ENCODE measurements at regions not wholly inside any gene's neighbourhood (a gene's known extent, or its start where the extent isn't known, plus 50 kb on each side); places are given as distances from the start of the nearest gene placed in this dataset.

- H3K36me3 Mint-ChIP-seq, result peaks cover 15% of the 10 kb centered on the region
- TF ChIP-seq, protein P1, sequence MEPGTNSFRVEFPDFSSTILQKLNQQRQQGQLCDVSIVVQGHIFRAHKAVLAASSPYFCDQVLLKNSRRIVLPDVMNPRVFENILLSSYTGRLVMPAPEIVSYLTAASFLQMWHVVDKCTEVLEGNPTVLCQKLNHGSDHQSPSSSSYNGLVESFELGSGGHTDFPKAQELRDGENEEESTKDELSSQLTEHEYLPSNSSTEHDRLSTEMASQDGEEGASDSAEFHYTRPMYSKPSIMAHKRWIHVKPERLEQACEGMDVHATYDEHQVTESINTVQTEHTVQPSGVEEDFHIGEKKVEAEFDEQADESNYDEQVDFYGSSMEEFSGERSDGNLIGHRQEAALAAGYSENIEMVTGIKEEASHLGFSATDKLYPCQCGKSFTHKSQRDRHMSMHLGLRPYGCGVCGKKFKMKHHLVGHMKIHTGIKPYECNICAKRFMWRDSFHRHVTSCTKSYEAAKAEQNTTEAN (CRISPR knock-in tag; IDR thresholded peaks at IDR 0.05), result no peak
- TF ChIP-seq ATF6 (CRISPR knock-in tag; IDR thresholded peaks at IDR 0.05) (no peak), ESRRA (CRISPR knock-in tag; IDR thresholded peaks at IDR 0.05; ENCODE audit: borderline replicate concordance) (no peak), ZNF138 (CRISPR knock-in tag; conservative IDR thresholded peaks at IDR 0.05) (no peak), E2F4 (CRISPR knock-in tag; IDR thresholded peaks at IDR 0.05; ENCODE audit: borderline replicate concordance, low read depth) (no peak), SMAD4 (CRISPR knock-in tag; IDR thresholded peaks at IDR 0.05) (no peak)
- TF ChIP-seq, protein P2, sequence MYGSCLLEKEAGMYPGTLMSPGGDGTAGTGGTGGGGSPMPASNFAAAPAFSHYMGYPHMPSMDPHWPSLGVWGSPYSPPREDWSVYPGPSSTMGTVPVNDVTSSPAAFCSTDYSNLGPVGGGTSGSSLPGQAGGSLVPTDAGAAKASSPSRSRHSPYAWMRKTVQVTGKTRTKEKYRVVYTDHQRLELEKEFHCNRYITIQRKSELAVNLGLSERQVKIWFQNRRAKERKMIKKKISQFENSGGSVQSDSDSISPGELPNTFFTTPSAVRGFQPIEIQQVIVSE (CRISPR knock-in tag; IDR thresholded peaks at IDR 0.05; ENCODE audit: borderline replicate concordance), result no peak
- no peak overlapping the region for H3K27ac Mint-ChIP-seq
- H3K27me3 Mint-ChIP-seq (ENCODE audit: low read depth), result no peaks in the 10 kb centered on the region; the same call in 1 of the 2 replicates
- H3K9me3 Mint-ChIP-seq, result peaks cover 43% of the 10 kb centered on the region
- no peaks in the 10 kb centered on the region for H3K4me1 Mint-ChIP-seq
- POLR2A ChIA-PET, result no interaction called here
- CTCF ChIA-PET, result no interaction called here
- H3K4me3 Mint-ChIP-seq, result no peak overlapping the region
- DNase-seq (ENCODE audit: low spot score) (no peak), ATAC-seq (no peak)
These were observed 76.3 kb upstream of the ZNF469 start for GRCh38 chr16:88306411-88306810.

DNA sequence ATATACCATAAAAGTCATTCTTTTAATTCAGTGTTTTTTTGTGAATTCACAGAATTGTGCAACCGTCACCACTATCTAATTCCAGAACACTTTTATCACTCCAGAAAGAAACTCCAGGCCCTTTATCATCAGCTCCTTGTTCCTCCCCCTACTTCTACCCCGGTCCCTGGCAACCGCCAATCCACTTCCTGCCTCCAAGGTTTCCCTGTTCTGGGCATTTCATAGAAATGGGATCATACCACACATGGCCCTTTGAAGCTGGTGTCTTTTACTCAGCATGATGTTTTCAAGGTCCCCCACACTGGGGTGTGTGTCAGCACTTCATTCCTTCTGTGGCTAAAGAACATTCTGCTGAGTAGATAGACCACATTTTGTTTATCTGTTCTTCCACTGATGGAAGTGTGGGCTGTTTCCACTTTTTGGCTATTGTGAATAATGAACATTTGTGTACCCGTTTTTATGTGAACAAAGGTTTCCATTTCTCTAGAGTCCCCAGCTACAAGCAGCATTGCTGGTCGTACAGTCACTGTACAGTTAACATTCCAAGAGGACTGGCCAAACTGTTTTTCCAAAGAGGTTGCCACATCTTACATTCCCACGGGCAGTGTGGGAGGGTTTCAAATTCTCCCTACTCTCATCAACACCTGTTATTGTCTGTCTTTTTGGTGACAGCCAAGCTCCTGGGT lies 75.8 kb upstream of the ZNF469 start:
- ATAC-seq, result no peak
- ChIA-PET CTCF (no interaction called here), POLR2A (no interaction called here)
- no peak for TF ChIP-seq NFYB (CRISPR knock-in tag; conservative IDR thresholded peaks at IDR 0.05; ENCODE audit: low read depth)
- Mint-ChIP-seq H3K9me3 (peaks cover 49% of the 10 kb centered on the region), H3K4me3 (no peak overlapping the region), H3K36me3 (peaks cover 15% of the 10 kb centered on the region), H3K4me1 (no peaks in the 10 kb centered on the region), H3K27ac (no peak overlapping the region), H3K27me3 (ENCODE audit: low read depth) (no peaks in the 10 kb centered on the region; the same call in 1 of the 2 replicates)
- no peak for DNase-seq (ENCODE audit: low spot score)

GRCh38 chr16:88308441-88309173 lies 74.2 kb upstream of the ZNF469 start:
- H3K4me1 Mint-ChIP-seq, result no peaks in the 10 kb centered on the region
- no peaks in the 10 kb centered on the region; the same call in 1 of the 2 replicates for H3K27me3 Mint-ChIP-seq (ENCODE audit: low read depth)
- ChIA-PET POLR2A (no interaction called here), CTCF (interaction anchor here (0.7 kb wide), 1 partner anchor 484 kb away, joined by 3 read pairs; no protein-coding TSS in a partner anchor)
- no peak overlapping the region for H3K27ac Mint-ChIP-seq
- no peak for ATAC-seq
- H3K36me3 Mint-ChIP-seq, result peaks cover 20% of the 10 kb centered on the region
- no peak overlapping the region for H3K4me3 Mint-ChIP-seq
- peaks cover 58% of the 10 kb centered on the region for H3K9me3 Mint-ChIP-seq
- no peak for DNase-seq (ENCODE audit: low spot score)
- TF ChIP-seq TP53 (CRISPR knock-in tag; IDR thresholded peaks at IDR 0.05) (no peak), HMGXB4 (CRISPR knock-in tag; IDR thresholded peaks at IDR 0.05) (no peak), SP1 (CRISPR knock-in tag; conservative IDR thresholded peaks at IDR 0.05) (no peak), NR1H2 (CRISPR knock-in tag; IDR thresholded peaks at IDR 0.05) (no peak), SOX15 (CRISPR knock-in tag; IDR thresholded peaks at IDR 0.05) (no peak), ZNF232 (CRISPR knock-in tag; IDR thresholded peaks at IDR 0.05) (no peak), SMAD3 (CRISPR knock-in tag; IDR thresholded peaks at IDR 0.05; ENCODE audit: borderline replicate concordance) (no peak), E2F4 (CRISPR knock-in tag; IDR thresholded peaks at IDR 0.05; ENCODE audit: borderline replicate concordance, low read depth) (no peak), ESRRA (CRISPR knock-in tag; IDR thresholded peaks at IDR 0.05; ENCODE audit: borderline replicate concordance) (no peak), ATF6 (CRISPR knock-in tag; IDR thresholded peaks at IDR 0.05) (no peak)
- TF ChIP-seq, protein P3, sequence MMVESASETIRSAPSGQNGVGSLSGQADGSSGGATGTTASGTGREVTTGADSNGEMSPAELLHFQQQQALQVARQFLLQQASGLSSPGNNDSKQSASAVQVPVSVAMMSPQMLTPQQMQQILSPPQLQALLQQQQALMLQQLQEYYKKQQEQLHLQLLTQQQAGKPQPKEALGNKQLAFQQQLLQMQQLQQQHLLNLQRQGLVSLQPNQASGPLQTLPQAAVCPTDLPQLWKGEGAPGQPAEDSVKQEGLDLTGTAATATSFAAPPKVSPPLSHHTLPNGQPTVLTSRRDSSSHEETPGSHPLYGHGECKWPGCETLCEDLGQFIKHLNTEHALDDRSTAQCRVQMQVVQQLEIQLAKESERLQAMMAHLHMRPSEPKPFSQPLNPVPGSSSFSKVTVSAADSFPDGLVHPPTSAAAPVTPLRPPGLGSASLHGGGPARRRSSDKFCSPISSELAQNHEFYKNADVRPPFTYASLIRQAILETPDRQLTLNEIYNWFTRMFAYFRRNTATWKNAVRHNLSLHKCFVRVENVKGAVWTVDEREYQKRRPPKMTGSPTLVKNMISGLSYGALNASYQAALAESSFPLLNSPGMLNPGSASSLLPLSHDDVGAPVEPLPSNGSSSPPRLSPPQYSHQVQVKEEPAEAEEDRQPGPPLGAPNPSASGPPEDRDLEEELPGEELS (CRISPR knock-in tag; IDR thresholded peaks at IDR 0.05), result no peak

Measured in WTC11 (cell line).